ENCODE measurements at regions not wholly inside any gene's neighbourhood (a gene's known extent, or its start where the extent isn't known, plus 50 kb on each side); places are given as distances from the start of the nearest gene placed in this dataset.

DNA sequence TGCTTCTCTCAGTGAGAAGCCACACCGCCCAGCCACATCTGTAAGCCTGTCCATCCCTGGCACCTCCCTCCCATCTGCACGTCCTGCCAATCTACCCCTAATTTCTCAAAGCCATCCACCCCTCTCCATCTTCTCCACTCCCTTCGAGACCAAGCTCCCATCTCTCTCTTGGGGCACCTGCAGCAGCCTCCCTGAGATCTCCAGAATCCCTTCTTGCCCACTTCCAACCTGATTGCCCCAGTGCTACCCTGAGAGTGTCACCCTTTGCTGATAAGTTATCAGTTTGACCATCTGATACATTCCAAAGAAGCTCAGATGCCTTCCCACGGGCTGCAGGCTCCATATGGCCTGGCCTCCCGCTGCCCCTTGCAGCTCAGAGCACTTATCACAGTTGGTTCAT lies 496.1 kb downstream of the SHQ1 start:
- Histone ChIP-seq H3K4me1 (ENCODE audit: low read length) (no peaks in the 10 kb centered on the region), H3K4me2 (ENCODE audit: low read depth, low read length) (no peak overlapping the region), H3K9me2 (replicated peaks; ENCODE audit: insufficient read depth, low read length) (no peaks in the 10 kb centered on the region), H2AFZ (ENCODE audit: low read length) (no peak overlapping the region), H3K9me3 (replicated peaks; ENCODE audit: insufficient read depth, low read length) (no peaks in the 10 kb centered on the region), H3K27me3 (replicated peaks; ENCODE audit: insufficient read depth, low read length) (no peaks in the 10 kb centered on the region), H3K27ac (ENCODE audit: low read length) (no peak overlapping the region), H3K79me2 (ENCODE audit: low read length) (no peaks in the 10 kb centered on the region), H3F3A (ENCODE audit: insufficient read depth, low read length) (no peaks in the 10 kb centered on the region), H4K20me1 (ENCODE audit: insufficient read depth, low read length) (no peaks in the 10 kb centered on the region), H3K4me3 (ENCODE audit: low read length) (no peak overlapping the region), H3K9ac (ENCODE audit: low read length) (no peak overlapping the region), H3K36me3 (replicated peaks; ENCODE audit: insufficient read depth, low read length) (no peaks in the 10 kb centered on the region)
- no peak for DNase-seq
- no peak for TF ChIP-seq EZH2 (optimal IDR thresholded peaks at IDR 0.05; ENCODE audit: low read depth, low read length)
- no peak for TF ChIP-seq CTCF (IDR thresholded peaks at IDR 0.05; ENCODE audit: low read length)
- no peak for TF ChIP-seq EZH2phosphoT487 (IDR thresholded peaks at IDR 0.05; ENCODE audit: low read length)

DNA sequence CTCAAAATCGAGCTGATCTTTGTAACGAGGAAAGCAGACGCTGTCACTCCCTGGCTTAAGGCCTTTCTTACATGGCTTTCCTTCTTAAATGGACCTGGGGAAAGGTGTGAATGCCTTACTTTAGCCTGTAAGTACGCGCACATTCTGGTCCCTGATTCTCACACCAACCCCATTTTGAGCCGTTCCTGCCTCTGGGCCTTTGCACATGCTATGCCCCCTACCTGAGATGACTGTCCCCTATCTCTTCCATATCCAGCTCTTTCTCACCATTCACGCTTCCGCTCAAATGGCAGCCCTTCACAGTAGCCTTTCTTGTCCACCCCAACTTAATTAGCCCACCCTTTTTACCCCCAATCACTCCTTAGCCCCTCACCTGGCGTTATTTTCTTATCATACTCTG lies 496.7 kb downstream of the SHQ1 start:
- H3K9me2 ChIP-seq (replicated peaks; ENCODE audit: insufficient read depth, low read length): no peaks in the 10 kb centered on the region
- H3K4me3 ChIP-seq (ENCODE audit: low read length): no peak overlapping the region
- no peak overlapping the region for H3K27ac ChIP-seq (ENCODE audit: low read length)
- H3F3A ChIP-seq (ENCODE audit: insufficient read depth, low read length): no peaks in the 10 kb centered on the region
- H3K79me2 ChIP-seq (ENCODE audit: low read length): no peaks in the 10 kb centered on the region
- DNase-seq: no peak
- no peak overlapping the region for H2AFZ ChIP-seq (ENCODE audit: low read length)
- no peaks in the 10 kb centered on the region for H3K4me1 ChIP-seq (ENCODE audit: low read length)
- H3K4me2 ChIP-seq (ENCODE audit: low read depth, low read length): no peak overlapping the region
- no peaks in the 10 kb centered on the region for H4K20me1 ChIP-seq (ENCODE audit: insufficient read depth, low read length)
- H3K36me3 ChIP-seq (replicated peaks; ENCODE audit: insufficient read depth, low read length): no peaks in the 10 kb centered on the region
- H3K9me3 ChIP-seq (replicated peaks; ENCODE audit: insufficient read depth, low read length): no peaks in the 10 kb centered on the region
- no peaks in the 10 kb centered on the region for H3K27me3 ChIP-seq (replicated peaks; ENCODE audit: insufficient read depth, low read length)
- H3K9ac ChIP-seq (ENCODE audit: low read length): no peak overlapping the region
- TF ChIP-seq EZH2phosphoT487 (IDR thresholded peaks at IDR 0.05; ENCODE audit: low read length) (no peak), CTCF (IDR thresholded peaks at IDR 0.05; ENCODE audit: low read length) (no peak), EZH2 (optimal IDR thresholded peaks at IDR 0.05; ENCODE audit: low read depth, low read length) (no peak)

GRCh38 chr3:72350761-72351505 lies 497.3 kb downstream of the SHQ1 start:
- H3K27me3 ChIP-seq (replicated peaks; ENCODE audit: insufficient read depth, low read length): no peaks in the 10 kb centered on the region
- H3K9me2 ChIP-seq (replicated peaks; ENCODE audit: insufficient read depth, low read length): no peaks in the 10 kb centered on the region
- no peaks in the 10 kb centered on the region for H3K4me1 ChIP-seq (ENCODE audit: low read length)

More at GRCh38 chr3:72350761-72351505, 497.3 kb downstream of the SHQ1 start:
- Histone ChIP-seq H3K36me3 (replicated peaks; ENCODE audit: insufficient read depth, low read length) (no peaks in the 10 kb centered on the region), H2AFZ (ENCODE audit: low read length) (no peak overlapping the region), H3K4me2 (ENCODE audit: low read depth, low read length) (no peak overlapping the region), H3K27ac (ENCODE audit: low read length) (no peak overlapping the region), H3F3A (ENCODE audit: insufficient read depth, low read length) (no peaks in the 10 kb centered on the region), H4K20me1 (ENCODE audit: insufficient read depth, low read length) (no peaks in the 10 kb centered on the region), H3K9ac (ENCODE audit: low read length) (no peak overlapping the region), H3K79me2 (ENCODE audit: low read length) (no peaks in the 10 kb centered on the region), H3K9me3 (replicated peaks; ENCODE audit: insufficient read depth, low read length) (no peaks in the 10 kb centered on the region), H3K4me3 (ENCODE audit: low read length) (no peak overlapping the region)
- no peak for TF ChIP-seq CTCF (IDR thresholded peaks at IDR 0.05; ENCODE audit: low read length)
- no peak for TF ChIP-seq EZH2 (optimal IDR thresholded peaks at IDR 0.05; ENCODE audit: low read depth, low read length)
- no peak for TF ChIP-seq EZH2phosphoT487 (IDR thresholded peaks at IDR 0.05; ENCODE audit: low read length)
- no peak for DNase-seq
